ENCODE measurements at regions not wholly inside any gene's neighbourhood (a gene's known extent, or its start where the extent isn't known, plus 50 kb on each side); places are given as distances from the start of the nearest gene placed in this dataset.

GRCh38 chr12:61029516-61029915, 1230.7 kb upstream of the USP15 start:
- no peak for DNase-seq (ENCODE audit: low spot score)
- TF ChIP-seq, protein P1, sequence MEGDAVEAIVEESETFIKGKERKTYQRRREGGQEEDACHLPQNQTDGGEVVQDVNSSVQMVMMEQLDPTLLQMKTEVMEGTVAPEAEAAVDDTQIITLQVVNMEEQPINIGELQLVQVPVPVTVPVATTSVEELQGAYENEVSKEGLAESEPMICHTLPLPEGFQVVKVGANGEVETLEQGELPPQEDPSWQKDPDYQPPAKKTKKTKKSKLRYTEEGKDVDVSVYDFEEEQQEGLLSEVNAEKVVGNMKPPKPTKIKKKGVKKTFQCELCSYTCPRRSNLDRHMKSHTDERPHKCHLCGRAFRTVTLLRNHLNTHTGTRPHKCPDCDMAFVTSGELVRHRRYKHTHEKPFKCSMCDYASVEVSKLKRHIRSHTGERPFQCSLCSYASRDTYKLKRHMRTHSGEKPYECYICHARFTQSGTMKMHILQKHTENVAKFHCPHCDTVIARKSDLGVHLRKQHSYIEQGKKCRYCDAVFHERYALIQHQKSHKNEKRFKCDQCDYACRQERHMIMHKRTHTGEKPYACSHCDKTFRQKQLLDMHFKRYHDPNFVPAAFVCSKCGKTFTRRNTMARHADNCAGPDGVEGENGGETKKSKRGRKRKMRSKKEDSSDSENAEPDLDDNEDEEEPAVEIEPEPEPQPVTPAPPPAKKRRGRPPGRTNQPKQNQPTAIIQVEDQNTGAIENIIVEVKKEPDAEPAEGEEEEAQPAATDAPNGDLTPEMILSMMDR (IDR thresholded peaks at IDR 0.05; ENCODE audit: extremely low read depth, missing control alignments), result no peak

- no peak for DNase-seq (ENCODE audit: low spot score)
- TF ChIP-seq, protein P1 (IDR thresholded peaks at IDR 0.05; ENCODE audit: extremely low read depth, missing control alignments), result no peak
These were observed 1222.4 kb upstream of the USP15 start for GRCh38 chr12:61037792-61038191.

DNA sequence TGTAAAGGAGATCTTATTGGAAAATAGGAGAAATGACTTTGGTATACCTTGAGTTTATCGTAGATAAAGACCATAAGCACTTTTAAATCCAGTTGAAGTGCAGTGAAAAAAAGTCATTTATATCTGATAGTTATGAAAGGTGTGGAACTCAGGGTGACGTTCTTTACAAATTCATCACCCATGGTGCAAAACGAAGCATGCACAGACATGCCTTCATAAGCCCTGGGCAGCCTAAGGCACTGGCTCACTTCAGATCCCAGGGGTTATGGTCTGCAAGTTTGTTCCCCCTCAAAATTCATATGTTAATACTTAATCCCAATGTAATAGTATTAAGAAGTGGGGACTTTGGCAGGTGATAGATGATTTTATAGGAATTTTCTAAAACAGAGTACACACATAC, 1216.4 kb upstream of the USP15 start:
- DNase-seq (ENCODE audit: low spot score), result no peak
- TF ChIP-seq, protein P1 (IDR thresholded peaks at IDR 0.05; ENCODE audit: extremely low read depth, missing control alignments), result no peak

DNA sequence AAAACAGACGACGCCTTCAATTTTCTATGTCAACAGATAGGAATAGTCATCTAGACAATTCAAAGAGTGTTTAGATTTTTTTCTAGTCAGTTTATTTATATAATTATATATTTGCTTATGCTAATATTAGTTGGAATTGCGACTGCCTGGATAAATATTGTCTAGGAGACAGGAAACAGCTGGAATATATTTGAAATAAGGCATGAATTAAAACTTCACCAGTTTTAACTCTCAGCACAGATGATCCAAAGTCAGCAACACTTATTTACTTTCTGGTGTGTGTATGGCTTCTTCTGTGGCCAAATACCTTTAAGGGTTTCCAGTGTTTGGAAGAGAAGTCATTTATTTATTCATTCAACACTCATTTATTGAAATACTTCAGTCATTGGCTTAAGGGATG, 1215.4 kb upstream of the USP15 start:
- TF ChIP-seq, protein P1 (IDR thresholded peaks at IDR 0.05; ENCODE audit: extremely low read depth, missing control alignments), result no peak
- DNase-seq (ENCODE audit: low spot score), result no peak

GRCh38 chr12:61070640-61071414, 1189.4 kb upstream of the USP15 start:
- DNase-seq (ENCODE audit: low spot score), result no peak

GRCh38 chr12:61072717-61073116, 1187.5 kb upstream of the USP15 start:
- TF ChIP-seq, protein P1 (IDR thresholded peaks at IDR 0.05; ENCODE audit: extremely low read depth, missing control alignments), result no peak
- DNase-seq (ENCODE audit: low spot score), result no peak

More at GRCh38 chr12:61070640-61071414, 1189.4 kb upstream of the USP15 start:
- TF ChIP-seq, protein P1 (IDR thresholded peaks at IDR 0.05; ENCODE audit: extremely low read depth, missing control alignments), result no peak

- TF ChIP-seq, protein P1 (IDR thresholded peaks at IDR 0.05; ENCODE audit: extremely low read depth, missing control alignments), result no peak
These were observed 1165.1 kb upstream of the USP15 start for GRCh38 chr12:61095111-61095510.

More at GRCh38 chr12:61095111-61095510, 1165.1 kb upstream of the USP15 start:
- DNase-seq (ENCODE audit: low spot score), result no peak

Data from GM20000 (cell line).